Limb (tissue), 2 donors: ENCODE measurements at regions not wholly inside any gene's neighbourhood (a gene's known extent, or its start where the extent isn't known, plus 50 kb on each side); places are given as distances from the start of the nearest gene placed in this dataset.
"Not testable (repeated sequence)": the region's sequence is repeated elsewhere in the genome, so short reads cannot be mapped to it uniquely, and the experiment has no call there.

Source experiments
- DNase-seq, 2 donors: peaks; one replicate each; pipeline ENCODE4 v3.0.0-alpha.2; 2016; ENCODE audit errors: extremely low spot score in 2 of 2

DNA sequence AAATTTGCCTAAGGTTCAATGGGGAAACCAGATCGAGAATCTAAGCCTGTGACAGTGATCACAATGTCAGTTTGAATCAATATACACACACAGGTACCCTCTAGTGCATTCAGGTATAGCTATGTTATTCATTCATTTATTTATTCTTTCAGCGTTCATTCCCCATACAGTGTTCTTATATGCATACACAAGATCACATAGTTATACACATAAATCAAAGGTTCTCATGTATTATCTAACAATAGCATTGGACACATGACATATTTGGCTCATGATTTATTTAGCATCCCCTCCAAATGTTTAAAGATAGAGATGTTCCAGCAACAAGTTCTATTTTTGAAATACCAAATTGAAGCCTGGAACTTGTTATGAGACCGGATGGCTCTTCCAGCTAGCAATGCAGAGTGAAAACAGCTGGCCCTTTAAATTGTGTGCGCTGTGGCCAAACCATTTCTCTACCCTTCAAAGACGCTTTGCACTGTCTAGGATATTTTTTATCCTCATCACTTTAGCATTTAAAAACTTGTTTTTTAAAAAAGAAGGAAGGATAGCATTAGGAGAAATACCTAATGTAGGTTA is 131.0 kb downstream of the ATXN3L start:
- peak in 1 of 2 donors; percentile 23 for DNase-seq

DNA sequence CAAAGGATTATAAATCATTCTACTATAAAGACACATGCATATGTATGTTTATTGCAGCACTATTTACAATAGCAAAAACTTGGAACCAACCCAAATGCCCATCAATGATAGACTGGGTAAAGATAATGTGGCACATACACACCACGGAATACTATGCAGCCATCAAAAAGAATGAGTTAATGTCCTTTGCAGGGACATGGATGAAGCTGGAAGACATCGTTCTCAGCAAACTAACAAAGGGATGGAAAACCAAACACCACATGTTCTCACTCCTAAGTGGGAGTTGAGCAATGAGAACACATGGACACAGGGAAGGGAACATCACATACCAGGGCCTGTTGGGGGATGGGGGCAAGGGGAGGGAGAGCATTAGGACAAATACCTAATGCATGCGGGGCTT is 133.2 kb downstream of the ATXN3L start:
- DNase-seq: not testable (repeated sequence)

DNA sequence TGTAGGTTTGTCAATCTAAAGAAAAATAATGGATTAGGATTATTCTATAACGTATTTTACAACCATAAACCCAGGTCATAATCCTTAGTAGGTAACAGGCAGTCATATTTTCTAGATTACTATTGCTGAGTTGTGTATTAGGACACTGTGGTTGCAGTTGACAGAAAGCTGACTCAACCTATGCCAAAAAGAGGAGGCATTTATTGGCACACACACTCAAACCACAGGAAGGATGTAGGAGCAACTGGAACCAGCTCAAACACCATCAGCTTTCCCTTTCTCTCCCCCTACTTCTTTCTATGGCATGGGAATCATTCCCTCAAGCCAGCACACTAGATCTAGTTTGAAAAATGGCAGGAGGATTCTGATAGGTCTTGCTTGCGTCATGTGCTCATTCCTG is 136.4 kb upstream of the FAM9C start:
- DNase-seq: no peak

DNA sequence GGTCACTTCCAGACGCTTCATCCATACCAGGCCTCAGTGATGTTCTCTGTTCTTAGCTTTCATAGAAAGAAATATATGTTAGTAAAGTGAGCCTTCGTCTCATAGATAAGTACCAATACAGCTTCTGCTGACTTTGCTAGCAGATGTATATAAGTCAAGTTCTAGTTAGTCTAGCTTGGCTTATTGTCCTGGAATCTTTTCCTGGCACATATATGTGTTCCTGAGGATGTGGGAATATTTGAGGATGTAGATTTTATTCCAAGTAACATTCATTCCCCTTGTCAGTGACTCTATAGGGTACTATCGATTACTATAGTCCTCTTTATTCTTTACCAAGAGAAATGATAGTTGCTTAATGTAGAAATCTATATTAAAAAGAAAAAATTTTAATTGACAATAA is 135.2 kb upstream of the FAM9C start:
- DNase-seq: no peak

DNA sequence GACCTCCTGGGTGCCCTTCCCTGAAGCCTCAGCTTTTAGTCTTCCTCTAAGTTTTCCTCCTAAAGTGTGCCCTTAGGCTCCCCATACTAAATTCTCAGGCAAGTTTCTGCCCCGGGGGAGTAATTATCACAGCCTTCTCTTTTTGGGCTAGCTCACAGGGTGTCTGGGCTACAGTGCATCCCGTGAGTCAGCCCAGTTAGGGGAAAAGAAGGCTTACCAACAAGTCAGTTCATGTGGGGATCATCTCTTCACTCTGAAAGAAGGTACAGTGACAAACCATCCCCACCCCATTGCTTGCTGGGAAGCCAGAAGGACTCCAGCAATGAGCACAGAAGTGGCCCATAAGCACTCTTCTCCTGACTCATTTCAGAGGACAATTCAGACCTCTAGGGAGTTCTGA is 134.7 kb upstream of the FAM9C start:
- DNase-seq: no peak

DNA sequence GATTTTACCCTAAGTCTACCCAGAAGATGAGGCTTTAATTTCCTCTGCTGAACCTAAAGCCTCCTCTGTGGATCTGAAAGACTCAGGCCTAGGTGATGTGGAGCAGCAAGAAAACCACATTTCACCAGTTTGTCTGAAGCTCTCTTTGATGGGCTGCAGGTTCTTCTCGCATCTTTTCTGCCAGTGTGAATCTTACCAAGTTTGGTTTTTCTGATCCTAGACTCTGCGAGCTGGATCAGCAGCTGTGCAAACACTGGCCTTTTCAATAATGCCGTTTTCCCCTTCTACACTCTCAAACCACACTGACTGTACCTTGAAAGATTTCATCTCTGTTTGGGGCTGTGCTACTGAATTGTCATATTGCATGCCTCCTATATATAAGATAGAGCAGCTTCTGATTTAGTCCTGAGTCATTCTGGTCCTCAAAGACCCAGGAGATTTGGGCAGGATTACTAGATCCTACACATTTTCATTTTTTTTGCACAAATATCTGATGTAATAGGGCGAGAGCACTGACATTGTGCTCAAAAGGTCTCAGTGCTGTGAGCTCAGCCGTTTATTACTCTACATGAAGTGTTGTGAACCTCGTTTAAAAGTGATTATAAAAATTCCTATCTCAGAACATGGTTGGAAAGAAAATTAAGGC is 133.6 kb upstream of the FAM9C start:
- no peak for DNase-seq

DNA sequence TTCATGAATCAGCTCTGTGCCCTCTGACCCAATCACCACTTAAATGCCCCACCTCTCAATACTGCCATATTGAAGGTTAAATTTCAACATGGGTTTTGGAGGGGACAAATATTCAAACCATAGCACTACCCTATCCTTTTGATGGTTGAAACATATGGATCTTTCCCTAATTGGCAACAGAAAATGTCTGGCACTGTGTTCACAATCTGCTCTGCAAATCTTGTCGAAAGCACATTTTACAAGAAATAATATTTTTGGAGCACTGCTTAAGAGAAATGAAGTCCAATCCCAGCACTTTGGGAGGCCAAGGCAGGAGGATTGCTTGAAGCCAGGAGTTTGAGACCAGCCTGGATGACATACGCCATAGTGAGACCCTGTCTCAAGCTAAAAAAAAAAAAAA is 130.6 kb upstream of the FAM9C start:
- DNase-seq: no peak

DNA sequence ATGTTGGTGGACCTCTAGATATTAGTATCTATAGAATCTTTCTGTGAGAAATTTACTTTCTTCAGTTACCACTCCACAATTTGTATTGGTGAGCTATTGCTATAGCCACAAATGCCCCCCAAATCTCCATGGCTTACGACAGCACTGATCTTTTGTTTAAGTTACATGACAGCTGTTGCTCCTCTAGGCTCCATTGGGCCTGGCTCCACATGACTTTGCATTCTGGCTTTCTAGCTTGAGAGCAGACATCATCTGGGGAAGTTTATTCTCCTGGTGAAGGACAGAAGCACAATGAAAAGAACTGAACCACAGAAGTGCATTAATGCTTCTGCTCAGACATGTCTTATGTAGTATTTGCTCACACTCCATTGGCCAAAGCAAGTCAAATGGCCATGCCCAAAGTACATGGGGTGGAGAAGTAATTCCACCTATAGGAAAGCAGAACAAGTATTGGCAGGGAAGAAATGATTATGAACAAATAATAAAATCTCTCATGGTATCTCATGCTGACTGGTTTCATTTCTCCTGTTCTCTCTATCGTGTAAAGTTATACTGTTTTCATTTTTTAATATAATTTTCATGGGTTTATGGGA is 126.6 kb upstream of the FAM9C start:
- no peak for DNase-seq

DNA sequence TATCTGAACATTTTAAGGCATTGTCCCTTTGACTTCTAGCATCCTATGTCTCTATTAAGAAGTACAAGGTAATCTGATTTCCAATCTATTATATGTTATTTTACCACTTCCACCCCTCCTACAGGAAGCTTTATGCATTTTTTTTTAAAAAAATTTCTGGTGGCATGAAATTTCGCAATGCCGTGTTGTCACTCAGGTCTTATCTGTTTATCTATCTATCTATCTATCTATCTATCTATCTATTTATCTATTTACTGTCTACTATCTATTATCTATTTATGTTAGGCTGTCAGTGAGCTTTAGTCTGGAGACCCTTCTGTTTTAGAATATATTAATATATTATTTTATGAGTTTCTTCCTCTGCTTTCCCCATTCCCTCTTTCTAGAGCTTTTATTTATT is 125.3 kb upstream of the FAM9C start:
- no peak for DNase-seq

DNA sequence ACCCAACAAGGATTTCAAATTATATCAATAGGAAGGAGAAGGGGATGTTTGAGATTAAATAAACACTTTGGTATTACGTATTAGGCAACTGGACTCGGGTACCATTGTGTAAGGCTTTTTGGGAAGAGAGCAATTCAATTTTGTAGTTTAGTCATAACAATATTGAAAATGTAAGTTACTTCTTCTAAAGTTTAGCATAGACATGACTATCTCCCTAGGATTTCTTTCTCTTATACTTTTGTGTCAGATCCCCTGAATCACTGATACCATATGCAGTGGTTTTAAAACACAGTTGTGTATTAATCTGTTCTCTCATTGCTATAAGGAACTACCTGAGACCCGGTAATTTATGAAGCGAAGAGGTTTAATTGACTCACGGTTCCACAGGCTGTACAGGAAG is 123.8 kb upstream of the FAM9C start:
- DNase-seq: no peak

DNA sequence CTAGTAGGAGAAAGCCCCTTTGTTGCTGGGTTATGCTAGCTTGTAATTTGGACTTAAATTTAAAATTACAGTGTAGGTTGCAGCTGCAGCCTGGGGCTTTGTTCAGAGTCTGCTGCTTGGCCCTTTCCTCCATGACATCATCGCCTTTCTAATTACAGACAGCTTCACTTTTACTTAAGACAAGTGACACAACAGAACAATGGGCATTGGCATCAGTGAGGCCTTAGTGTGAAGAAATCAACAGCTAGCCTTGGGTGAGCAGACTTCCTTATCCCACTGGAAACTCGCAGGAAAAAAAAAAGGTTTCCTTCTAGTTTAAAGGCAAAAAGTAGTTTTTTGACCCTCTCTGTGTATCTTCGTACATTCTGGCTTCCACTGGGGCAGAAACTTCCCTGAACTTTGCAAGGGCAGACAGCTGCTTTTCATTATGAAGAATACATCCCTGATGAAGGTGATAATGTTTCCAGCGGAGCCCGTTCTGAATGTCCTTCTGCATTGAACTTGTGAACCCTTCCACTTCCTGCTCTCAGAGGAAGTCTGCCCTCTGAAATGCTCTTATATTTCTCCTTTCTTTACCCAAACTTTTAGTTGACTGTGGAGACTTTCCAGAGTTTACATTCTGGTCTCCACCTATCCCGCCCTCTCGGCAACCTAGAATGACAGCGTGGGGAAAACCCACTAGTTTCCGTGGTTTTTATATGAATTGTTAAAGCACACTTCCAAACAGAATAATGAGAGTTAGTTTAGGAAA is 123.2 kb upstream of the FAM9C start:
- DNase-seq: peak; percentile 32 to 61

DNA sequence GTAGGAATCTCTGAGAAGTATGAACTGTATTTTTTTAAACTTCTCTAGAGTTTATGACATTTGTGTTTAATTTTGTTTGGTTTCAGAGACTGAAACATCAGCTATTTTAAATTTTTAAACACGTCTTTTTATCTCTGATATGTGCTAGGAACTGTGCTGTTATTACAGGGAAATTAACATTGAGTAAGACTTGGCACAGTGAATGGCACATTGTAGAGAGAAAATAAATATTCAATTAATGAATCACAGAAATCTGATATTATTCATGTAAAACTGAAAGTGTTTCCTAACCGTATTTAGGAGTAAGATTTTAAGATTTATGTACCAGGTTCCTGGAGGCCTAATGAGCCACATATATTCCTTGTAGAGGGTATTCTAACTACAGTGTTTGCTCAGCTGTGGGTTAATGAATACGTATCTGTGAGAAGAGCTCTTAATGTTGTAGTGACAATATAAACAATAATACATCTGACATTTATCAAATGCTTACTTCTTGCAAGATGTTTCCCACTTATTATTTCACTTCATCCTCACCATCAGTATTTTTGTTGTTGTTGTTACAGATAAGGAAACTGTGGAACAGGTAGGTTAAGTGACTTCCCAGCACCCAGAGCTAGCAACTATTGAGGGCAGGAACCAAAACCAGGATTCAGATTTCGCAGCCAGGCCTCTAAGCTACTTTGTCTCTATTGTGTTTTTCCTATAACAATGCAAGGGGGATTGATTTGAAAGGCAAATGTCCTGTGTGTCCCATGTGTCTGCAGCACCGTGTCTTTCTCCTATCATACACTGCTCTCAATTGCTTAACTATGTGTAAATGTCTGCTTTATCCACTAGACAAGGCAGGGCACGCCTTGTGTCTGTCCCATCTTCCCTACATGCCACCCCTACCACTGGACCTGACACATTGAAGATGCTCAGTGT is 121.1 kb upstream of the FAM9C start:
- DNase-seq: no peak

DNA sequence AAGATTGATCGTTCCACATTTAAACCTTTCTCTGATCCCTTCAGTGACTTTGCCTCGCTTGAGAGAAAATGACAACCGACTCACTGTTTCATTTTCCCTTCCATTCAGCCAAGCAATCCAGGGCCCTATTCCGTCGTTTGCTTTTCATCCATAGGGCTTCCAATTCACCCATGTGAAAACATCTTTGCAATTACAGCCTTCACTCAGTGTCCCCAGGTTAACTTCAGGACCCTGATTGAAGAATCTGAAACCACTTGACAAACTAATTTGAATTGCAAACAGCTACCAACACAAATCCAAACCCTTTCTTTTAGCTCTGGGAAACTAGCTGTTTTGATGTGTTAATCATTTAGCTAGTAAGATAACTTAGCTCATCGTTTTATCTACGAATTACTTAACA is 120.2 kb upstream of the FAM9C start:
- DNase-seq: no peak

DNA sequence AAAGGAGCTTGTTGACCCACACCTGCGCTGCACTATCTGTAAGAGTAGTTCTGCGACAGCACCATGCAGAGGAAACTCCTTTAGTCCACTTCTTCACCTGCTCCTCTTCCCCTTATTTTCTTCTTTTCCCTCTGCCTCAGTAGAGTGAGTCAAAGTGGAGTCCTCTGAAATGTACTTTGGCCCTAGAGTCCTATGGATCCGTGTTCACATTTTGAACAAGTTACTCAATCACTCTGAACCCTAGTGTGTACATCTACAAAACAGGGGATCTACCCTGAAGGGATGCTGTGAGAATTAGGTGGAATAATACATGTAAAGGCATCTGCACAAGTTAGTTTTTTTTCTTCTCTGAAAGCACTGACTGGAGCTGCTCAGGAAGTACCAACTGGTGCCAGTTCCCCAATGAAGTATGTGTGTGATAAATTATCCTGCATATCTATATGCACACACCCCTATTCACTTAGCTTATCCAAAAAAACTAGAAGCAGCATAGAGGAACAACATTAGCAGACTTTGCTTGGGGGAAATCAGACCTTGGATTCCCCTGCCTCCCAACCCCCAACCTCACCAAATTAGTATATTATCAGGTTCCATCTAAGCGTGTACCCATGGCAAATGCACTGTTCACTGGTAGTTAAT is 118.5 kb upstream of the FAM9C start:
- DNase-seq: no peak

DNA sequence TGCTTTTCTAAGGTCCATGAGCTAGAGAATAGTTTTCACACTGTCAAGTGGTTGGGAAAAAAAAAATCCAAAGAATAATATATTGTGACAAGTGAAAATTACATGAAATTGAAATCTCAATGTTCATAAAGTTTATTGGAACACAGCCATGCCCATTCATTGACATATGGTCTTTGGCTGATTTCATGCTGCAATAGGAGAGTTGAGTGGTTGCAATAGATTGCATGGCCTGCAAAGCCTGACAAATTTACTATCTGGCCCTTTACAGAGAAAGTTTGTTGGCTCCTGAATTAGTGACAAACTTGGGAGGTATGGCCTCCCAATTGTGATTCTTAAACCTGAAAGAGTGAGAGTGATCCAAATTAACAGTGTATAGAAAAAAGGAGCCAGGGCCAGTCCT is 115.5 kb upstream of the FAM9C start:
- DNase-seq: no peak

DNA sequence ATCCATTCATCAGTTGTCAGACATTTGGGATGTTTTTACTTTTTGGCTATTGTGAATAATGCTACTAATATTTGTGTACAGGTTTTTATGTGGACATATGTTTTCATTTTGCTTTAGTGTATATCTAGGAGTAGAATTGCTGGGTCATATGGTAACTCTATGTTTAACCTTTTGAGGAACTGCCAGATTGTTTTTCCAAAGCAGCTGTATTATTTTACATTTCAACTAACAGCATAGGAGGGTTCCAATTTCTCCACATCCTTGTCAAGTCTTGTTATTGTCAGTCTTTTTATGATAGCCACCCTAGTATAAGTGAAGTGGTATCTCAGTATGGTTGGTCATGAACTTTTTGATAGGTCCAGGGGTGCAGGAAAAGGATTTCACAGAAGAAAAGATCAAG is 114.5 kb upstream of the FAM9C start:
- no peak for DNase-seq

DNA sequence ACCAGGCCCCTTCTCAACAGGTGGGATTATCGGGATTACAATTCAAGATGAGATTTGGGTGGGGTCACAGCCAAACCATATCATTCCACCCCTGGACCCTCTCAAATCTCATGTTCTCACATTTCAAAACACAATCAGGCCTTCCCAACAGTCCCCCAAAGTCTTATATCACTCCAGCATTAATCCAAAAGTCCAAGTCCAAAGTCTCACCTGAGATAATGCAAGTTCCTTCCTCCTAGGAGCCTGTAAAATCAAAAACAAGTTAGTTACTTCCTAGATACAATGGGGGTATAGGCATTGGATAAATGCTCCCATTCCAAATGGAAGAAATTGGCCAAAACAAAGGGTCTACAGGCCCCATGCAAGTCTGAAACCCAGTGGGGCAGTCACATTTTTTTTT is 111.1 kb upstream of the FAM9C start:
- not testable (repeated sequence) for DNase-seq

DNA sequence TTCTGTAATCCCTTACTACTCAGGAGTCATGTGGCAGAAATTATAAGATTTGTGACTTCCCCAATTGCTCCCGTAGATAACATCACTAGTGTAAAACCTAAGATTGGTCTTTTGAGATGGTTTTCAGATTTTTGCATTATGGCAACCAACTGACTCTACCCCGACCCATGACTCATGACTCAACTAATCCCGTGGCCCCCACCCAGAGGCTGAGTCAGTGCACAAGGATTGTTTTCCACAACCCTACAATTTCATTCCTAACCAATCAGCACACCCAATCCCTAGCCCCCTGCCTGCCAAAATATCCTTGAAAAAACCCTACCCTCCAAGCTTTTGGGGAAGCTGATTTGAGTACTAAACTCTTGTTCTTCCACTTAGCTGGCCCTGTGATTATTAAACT is 109.4 kb upstream of the FAM9C start:
- no peak for DNase-seq

DNA sequence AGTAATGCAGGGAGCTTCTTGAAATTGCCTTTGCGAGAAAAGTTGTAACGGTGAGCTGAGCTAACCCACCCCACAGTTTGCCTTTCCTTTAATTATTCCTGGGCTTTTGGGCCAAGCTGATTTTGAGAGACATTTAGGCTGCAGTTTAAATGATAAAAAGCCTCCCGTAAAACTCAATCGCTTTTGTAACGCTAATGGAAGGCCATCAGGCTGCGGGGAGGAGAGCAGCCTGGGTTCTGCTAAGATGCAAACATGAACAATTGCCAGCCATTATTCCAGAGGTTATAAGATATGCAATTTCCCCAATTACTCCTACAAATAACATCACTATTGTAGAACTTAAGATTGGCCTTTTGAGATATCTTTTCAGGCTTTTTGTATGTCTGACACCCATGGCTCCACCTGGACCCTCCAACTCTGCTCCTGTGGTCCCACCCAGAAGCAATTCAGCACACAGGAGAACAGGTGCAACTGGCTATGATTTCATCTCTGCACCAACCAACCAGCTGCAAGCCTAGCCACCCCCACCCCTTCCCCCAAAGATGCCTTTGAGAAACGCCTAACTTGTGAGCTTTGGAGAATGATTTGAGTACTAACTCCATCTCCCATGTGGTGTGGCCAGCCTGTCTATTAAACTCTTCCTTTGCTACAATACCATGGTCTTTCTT is 108.2 kb upstream of the FAM9C start:
- no peak for DNase-seq

DNA sequence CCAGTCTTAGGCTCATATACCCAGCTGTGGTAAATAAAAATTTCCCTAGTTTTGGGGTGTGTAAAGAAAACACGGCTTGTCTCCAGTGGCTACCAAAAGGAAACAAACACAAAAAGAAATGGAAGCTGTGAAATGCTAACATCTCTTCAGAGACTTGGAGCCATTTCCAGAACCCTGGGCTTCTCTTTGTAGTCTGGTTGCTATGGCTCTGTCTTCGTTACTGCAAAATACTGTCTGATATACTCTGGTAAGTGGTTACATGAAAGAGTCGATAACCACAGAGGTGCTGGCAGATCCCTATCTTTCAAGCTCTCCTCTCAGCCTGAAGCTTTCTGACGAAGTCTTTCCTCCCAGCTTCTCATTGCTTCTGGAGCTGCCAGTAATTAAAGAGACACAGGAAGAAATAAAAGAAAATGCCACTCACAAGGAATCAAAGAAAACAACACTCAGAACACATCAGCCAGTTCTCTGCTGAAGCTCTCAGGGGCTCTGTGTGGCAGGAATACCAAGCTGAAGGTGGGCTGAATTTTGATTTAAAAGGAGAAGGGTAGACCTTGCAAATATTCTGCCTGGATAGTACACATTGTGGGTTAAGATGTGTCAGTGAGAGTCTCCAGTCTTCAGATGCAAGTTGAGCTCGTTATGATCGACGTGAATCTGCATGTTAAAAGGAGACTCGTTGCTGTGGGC is 107.6 kb upstream of the FAM9C start:
- peak in 1 of 2 donors; percentile 19 for DNase-seq
